DMS114 treated with DMSO at 0.1 percent for 48 hours (cell line): ENCODE measurements at regions not wholly inside any gene's neighbourhood (a gene's known extent, or its start where the extent isn't known, plus 50 kb on each side); places are given as distances from the start of the nearest gene placed in this dataset.
"Not testable (repeated sequence)": the region's sequence is repeated elsewhere in the genome, so short reads cannot be mapped to it uniquely, and the experiment has no call there.

Experiments used
- DNase-seq: peaks from one replicate; lab custom pipeline; 2025; ENCODE audit not compliant: unreplicated experiment; lab: John Stamatoyannopoulos, UW

DNA sequence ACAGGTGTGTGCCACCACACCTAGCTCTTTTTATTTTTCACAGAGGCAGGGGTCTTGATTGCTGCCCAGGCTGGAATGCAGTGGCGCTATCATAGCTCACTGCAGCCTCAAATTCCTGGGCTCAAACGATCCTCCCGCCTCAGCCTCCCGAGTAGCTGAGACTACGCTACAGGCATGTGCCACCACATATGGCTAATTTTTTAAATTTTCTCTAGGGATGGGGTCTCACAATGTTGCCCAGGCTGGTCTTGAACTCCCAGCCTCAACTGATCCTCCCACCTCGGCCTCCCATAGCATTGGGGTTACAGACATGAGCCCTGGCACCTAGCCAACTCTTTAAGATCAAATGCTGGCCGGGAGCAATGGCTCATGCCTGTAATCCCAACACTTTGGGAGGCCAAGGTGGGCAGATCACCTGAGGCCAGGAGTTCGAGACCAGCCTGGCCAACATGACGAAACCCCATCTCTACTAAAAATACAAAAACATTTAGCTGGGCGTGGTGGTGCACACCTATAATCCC, 50.6 kb upstream of the MYL10 start:
- DNase-seq, result not testable (repeated sequence)

DNA sequence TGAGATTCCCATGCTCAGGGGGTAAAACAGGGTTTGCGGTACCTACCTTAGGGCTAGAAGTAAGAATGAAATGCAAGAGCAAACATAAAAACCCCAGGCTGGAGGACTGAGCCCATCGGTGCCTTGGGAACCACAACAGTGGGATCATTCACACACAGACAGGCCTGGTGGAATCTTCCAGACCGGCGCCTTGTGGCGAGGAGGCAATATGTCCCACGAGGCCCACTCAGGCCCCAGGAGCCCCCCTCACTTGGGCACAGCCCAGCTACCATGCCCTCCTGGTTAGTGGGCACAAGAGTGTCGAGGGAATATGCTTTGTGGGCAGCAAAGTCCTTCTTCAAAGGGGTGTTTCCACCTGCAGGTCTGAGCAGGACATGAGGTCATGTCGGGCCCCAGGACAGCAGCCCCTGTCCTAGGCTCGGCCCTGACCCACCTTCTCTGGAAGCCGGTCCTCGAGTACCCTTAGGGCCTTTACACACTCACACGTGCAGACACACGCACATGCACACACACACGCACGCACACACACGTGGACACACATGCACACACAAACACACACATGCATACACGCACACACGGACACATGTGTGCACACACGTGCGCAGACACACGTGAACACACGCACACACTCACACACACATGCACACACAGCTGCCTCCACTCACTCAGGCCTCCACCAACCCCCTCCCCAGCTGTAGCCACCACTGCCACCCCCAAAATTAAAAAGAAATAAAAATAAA, 51.5 kb upstream of the MYL10 start:
- no peak for DNase-seq

DNA sequence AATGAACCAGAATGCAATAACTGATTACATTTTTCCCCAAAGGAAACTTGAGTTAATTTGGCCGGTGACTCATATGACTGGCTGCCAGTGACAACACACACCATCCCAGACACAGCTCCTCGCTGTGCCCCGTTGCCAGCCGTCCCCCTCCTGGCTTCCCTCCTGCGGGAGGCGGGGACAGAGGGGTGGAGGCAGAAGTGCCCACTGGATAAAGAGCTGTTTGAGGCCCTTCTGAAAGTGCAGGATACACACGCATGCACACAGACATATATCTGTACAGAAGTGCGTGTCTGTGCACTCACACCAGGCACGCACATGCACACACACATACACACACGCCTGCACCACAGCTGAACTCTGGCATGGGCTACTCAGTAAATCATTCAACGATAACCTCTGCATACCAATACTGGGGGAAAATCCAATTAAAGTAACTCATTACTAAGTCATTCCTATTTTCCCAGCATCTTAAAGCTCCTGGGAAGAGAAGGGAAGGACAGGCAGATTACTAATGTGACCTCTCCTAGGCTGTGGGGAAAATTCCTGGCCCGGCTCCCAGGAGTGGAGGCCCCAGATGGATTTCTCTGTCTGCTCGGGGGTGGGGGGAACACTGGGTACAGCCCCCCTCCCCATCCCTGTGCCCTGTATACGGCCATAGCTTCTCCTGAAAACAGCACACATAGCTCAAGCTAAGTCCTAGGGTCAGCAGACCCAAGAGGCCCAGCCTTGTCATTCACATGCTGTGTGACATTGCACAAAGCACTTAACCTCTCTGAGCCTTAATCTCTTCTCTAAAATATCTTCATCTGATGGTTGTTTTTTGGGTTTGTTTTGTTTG, 52.3 kb upstream of the MYL10 start:
- DNase-seq, result no peak

DNA sequence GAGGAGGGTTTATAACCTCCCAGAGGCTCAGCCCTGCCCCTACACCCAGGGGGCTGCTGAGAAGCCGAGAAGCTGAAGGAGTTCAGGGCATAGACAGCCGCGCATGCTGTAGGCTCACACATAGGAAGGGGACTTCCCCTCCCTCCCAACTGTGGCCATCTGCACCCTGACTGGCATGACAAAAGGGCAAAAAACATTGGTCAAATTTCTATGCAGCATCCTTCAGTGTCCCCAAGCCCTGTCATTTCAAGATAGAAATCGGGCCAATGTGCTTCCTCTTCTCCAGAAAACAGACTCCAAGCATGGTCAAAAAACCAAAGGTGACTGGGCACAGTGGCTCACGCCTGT, 55.9 kb upstream of the MYL10 start:
- DNase-seq, result no peak

DNA sequence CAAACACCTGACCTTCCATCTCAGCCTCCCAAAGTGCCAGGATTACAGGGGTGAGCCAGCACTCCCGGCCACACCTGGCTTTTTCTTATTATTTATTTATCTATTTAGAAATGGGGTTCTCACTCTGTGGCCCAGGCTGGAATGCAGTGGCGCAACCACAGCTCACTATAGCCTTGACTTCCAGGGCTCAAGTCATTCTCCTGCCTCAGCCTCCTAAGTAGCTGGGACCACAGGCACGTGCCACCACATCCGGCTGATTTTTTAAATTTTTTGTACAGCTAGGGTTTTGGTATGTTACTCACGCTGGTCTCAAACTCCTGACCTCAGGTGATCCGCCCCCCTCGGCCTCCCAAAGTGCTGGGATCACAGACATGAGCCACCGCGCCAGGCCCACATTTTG, 56.9 kb upstream of the MYL10 start:
- DNase-seq, result no peak

DNA sequence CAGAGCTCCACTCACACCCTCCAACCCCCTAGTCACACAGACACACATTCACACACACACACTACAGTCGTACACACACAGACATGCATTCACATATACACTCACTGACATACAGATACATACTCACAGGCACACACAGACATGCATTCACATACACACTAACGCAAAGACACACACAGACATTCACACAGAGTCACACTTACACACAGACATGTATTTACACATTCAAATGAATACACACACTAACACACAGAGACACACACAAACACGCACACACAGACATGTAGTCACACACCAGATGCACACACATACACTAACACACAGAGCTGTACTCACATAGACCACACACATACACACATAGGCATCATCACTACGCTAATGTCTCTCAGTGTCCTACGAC, 58.0 kb upstream of the MYL10 start:
- no peak for DNase-seq

DNA sequence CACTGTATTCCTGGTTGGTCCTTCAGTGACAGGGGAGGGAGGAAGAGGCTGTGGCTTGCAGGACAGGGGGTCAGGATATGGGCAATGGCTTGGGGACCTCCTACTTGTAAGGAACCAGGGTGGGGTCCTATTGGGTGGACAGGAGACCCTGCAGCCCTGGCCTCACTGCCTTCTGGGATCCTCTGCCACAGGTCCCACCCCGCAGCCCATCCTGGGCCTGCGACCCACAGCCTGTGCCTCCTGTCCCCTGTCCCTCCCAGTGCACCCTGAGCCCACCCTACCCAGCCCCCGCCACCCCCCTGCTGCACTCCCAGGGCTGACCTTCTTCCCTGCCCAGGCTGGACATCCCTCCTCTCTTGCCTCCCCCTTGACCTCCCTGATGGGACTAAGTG, 58.7 kb upstream of the MYL10 start:
- no peak for DNase-seq

DNA sequence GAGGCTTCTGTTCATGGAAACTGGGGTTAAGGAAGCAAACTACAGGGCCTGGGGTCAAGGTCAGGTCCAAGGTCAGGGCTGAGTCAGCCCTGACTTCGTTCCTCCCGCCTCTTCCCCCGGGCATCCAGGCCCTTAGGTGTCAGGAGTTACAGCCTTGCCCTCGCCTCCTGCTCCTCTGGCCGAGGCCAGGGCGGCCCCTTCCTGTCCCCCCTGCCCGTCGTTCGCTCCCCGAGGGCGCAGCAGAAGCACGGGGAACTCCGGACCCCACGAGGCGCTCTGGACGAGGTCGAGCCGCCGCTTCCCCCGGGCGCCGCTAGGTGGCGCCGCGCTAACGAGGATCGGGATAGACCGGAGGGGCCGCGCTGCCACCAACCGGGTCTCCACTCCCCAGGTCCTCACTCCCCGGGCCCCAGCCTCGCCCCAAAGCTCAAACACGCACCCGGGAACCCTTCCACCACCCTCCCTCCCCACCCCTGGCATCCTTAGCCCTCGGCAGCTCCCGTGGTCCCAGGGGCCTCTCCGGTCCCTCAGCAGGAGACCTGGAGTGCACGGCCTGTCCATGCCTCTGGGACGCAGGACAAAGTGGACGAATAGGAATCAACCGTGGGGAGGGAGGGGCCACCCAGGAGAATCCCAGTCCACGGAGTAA, 59.2 kb upstream of the MYL10 start:
- peak; percentile 24 for DNase-seq

DNA sequence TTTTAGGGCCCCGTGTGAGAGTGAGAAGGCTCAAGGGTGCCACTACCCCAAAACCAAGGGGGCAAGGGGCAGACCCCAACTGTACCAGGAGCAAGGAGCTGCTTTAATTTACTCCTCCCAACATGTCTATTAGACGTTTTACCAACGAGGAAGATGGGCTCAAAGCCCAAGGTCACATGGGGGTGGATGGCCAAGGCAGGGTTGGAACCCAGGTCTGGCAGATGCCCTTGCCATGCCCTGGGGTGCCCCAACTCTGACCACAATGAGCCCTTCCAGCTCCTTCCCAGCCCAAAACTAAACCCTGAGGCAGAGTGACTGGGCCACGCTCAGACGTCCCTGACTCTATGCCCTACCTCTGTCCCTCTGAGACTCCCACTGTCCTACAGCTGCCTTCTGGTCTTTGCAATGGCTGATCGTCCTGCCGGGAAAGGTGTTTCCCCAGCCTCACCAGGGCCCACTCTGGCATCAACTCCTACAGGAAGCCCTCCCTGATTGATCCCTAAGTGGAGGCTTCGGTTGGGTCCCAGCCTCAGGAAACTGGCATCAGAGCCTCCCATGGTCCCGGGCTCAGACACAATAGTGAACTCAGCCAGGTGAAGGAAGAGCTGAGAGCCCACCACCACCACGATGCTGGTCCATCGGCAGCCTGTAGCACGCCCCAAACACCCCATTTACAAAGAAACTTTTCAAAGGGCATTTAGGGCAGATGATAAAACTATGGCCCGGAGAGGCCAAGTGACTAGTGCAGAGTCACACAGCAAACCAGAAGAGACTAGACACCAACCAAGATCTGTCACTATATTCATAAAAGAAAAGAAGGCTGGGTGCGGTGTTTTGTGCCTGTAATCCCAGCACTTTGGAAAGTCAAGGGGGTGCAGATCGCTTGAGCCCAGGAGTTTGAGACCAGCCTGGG, 60.2 kb upstream of the MYL10 start:
- DNase-seq, result no peak

DNA sequence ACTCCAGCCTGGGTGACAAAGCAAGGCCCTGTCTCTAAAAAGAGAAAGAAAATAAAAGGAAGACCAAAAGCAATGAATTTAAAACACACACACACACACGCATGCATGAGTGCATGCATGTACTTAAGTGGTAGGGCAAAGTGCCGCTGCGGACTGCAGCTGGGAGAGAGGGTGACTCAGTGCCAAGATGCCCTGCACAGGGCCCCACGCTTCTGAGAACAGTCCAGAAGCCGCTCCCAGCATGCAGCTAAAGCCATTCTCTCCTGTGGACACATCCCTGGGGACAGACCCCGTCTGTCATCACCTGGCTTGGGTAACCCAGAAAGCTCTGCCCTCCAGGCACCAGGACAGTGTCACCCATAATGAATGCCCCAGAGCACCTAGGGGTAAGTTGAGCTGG, 61.0 kb upstream of the MYL10 start:
- no peak for DNase-seq

DNA sequence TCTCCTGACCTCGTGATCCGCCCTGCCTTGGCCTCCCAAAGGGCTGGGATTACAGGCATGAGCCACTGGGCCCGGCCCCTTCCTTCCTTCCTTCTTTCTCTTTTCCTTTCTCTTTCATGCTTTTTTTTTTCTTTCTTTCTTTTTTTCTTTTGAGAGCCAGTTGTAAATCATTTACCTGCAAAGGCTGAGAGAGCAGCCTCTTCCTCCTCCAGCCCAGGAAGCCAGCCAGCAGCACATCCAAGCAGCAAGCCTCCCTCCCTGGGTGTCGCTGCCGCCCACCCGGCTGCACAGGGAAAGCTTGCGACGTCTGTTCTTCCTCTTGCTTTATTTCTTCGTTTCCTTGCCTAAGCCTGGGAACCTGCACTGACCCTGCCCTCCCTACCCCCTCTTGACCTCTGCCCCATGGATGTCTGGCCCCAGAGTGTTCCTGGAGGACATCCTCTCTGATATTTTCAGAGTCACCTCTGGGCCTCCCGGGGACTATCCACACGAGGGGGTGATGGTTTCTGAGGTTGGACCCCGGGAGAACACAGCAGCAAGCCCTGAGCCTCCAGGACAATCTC, 62.8 kb upstream of the MYL10 start:
- no peak for DNase-seq

DNA sequence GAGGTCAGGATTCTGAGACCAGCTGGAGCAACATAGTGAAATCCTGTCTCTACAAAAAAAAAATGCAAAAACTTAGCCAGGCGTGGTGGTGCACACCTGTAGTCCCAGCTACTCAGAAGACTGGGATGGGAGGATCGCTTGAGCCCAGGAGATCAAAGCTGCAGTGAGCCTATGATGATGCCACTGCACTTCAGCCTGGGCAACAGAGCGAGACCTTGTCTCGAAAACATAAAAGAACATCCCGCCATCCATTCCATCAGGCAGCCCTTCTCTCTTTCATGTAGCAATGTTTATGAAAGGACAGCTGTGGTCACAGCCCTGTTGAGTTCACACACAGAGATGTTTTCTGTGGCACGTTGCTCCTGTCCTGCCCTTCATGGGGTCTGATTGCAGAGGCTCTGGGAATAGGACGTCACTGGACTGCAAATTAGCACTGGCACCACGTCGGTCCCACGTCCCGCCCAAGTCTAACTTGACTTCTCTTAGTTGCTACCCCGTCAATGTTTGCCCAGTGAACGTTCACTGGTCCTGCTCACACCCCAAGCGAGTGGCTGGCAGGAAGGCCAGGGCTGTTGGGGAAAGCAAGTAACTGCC, 64.5 kb upstream of the MYL10 start:
- no peak for DNase-seq

DNA sequence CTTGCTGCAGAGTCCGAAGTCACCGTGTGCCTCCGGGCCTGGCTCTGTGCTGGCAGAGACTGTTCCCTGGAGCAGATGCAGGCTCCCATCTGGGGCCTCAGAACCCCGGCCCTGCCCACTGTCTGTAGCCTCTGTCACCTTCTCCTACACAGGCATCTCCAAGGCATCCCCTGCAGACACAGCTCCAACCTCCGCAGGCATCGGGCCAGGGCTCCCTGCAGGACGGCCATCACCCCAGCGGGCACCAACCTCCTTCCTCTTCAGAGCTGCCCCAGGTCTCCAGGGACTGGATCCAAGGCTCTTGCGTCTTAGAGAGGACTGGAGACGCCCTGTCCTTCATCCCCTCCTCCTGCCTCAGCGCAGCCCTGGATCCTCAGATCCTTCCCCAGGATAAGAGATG, 69.9 kb upstream of the MYL10 start:
- DNase-seq, result no peak

DNA sequence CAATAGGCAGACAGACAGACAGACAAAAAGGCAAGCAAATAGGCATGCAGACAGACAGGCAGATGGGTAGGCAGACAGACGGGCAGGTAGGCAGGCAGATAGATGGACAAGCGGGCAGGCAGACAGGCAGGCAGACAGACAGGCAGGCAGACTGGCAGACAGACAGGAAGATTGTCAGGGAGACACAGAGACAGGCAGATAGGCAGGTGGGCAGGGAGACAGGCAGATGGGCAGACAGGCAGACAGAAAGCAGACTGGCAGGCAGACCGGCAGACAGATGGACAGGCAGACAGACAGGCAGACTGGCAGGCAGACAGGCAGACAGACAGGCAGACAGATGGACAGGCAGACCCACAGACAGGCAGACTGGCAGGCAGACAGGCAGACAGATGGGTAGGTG, 70.3 kb upstream of the MYL10 start:
- no peak for DNase-seq

DNA sequence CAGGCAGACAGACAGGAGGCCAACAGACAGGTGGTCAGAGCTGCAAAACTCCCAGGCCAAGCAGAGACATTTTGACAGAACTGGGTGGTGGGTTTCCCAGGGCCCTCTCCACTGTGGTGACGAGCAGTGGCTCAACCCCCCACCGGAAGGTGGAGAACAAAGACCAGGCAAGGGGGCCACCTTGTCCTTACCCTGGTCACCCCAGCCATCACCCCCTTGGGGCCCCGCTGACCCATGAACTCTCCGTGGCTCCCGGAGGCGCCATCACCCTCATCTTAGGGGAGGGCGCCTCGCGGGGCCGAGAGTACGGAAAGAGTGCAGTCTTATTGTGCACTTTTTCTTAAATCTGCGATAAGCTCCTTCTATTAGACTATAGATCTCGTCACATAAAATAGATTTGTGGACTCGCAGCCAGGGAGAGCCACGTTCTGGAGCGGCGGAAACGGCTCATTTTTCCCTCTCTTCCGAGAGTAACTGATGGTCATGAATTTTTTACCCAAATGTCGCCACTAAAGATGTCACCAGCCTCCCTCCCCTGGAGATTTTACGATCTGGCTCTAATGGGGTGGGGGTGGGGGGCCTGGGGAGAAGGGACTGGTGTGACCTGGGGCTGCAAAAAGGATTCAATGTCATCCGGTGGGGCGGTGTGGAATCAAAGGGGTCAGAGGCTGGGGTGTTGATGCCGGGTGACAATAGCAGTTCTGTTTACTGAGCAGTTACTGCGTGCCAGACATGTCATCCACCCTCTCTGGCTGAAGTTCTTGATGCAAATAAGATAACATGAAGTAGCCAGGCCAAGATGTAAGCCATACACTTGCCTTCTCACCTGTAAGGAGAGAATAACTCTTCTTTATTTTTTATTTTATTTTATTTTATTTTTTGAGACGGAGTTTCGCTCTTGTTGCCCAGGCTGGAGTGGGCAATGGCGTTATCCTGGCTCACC, 71.1 kb upstream of the MYL10 start:
- no peak for DNase-seq

DNA sequence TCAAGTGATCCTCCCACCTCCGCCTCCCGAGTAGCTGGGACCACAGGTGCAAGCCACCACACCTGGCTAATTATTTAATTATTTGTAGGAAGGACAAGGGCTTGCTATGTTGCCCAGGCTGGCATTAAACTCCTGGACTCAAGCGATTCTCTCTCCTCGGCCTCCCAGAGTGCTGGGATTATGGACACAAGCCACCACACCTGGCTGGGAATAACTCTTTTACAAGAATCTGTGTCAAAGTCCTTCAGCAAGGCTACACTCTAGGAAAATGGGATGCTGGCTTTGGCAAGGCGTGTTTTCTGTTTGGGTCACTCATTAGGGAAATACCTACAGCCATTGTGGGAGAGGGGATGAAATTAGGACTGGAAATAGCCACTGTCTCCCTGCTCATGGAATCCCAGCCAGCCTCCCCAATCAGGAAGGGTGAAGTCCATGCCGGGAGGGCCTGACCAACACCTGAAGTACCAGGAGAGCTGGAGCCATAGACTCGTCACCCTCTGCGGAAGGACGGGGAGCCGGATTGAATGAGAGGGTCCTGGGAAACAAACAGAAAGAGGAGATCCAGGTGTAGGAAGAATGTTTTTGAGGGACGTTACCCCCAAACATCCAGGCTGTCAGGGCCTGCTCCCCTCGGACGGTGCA, 72.2 kb upstream of the MYL10 start:
- DNase-seq, result no peak

DNA sequence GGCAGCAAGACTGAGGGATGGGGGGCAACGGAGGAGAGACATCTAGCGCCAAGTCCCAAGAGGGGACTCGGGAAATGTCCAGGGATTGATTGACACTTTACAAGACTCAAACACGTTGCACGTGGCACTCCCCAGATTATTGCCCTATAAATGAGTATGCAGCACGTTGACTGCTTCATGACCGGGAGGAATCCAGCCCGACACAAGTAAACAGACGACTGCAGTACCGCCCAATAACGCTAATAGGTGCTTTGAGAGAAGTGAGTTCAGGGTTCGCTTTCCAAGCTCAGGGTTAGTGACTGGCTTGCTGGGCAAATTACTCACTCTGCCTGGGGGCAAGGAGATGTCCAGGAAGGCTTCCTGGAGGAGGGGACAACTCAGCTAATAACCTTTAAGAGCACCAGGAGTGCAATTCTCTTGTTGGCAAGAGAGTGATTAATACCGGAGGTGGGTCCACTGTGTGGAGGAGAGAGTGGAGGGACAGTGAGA, 73.3 kb upstream of the MYL10 start:
- DNase-seq, result no peak

DNA sequence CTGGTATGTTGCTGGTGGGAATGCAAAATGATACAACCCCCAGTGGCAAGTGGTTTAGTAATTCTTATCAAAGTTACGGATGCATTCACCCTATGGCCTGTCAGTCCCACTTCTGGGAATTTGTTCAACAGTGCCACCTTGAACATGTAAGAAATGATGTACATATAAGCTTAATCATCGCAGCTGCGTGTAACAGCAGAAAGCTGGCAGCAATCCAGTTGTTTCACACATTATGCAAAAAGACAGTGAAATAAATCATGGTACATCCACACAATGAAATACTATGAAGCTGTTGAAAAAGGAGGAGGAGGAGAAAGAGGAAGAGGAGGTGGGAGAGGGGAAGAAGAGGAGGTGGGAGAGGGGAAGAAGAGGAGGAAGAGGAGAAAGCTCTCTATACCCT, 76.2 kb upstream of the MYL10 start:
- DNase-seq, result no peak
